ENCODE measurements at regions not wholly inside any gene's neighbourhood (a gene's known extent, or its start where the extent isn't known, plus 50 kb on each side); places are given as distances from the start of the nearest gene placed in this dataset.

GRCh38 chr6:163895162-163895561, 480.6 kb downstream of the QKI start:
- no peak for TF ChIP-seq CTCF (IDR thresholded peaks at IDR 0.05; ENCODE audit: insufficient read depth, low read depth, low read length, missing control alignments)
- no peak overlapping the region for H3K4me3 ChIP-seq (ENCODE audit: low read depth, low read length)
- DNase-seq (ENCODE audit: low read depth) = no peak

- no peak for TF ChIP-seq CTCF (IDR thresholded peaks at IDR 0.05; ENCODE audit: insufficient read depth, low read depth, low read length, missing control alignments)
- H3K4me3 ChIP-seq (ENCODE audit: low read depth, low read length) = no peak overlapping the region
- no peak for DNase-seq (ENCODE audit: low read depth)
These were observed 479.2 kb downstream of the QKI start for GRCh38 chr6:163893609-163894189.

GRCh38 chr6:163892824-163893561, 478.5 kb downstream of the QKI start:
- no peak overlapping the region for H3K4me3 ChIP-seq (ENCODE audit: low read depth, low read length)
- DNase-seq (ENCODE audit: low read depth) = no peak
- TF ChIP-seq CTCF (IDR thresholded peaks at IDR 0.05; ENCODE audit: insufficient read depth, low read depth, low read length, missing control alignments) = no peak

- TF ChIP-seq CTCF (IDR thresholded peaks at IDR 0.05; ENCODE audit: insufficient read depth, low read depth, low read length, missing control alignments) = no peak
- DNase-seq (ENCODE audit: low read depth) = no peak
These were observed 475.5 kb downstream of the QKI start for GRCh38 chr6:163889904-163890514.

GRCh38 chr6:163888030-163888819, 473.7 kb downstream of the QKI start:
- no peak overlapping the region for H3K4me3 ChIP-seq (ENCODE audit: low read depth, low read length)
- TF ChIP-seq CTCF (IDR thresholded peaks at IDR 0.05; ENCODE audit: insufficient read depth, low read depth, low read length, missing control alignments) = no peak
- no peak for DNase-seq (ENCODE audit: low read depth)

More at GRCh38 chr6:163889904-163890514, 475.5 kb downstream of the QKI start:
- no peak overlapping the region for H3K4me3 ChIP-seq (ENCODE audit: low read depth, low read length)

GRCh38 chr6:163886428-163886827, 471.9 kb downstream of the QKI start:
- no peak for DNase-seq (ENCODE audit: low read depth)
- no peak for TF ChIP-seq CTCF (IDR thresholded peaks at IDR 0.05; ENCODE audit: insufficient read depth, low read depth, low read length, missing control alignments)
- H3K4me3 ChIP-seq (ENCODE audit: low read depth, low read length) = no peak overlapping the region
